ENCODE measurements at regions not wholly inside any gene's neighbourhood (a gene's known extent, or its start where the extent isn't known, plus 50 kb on each side); places are given as distances from the start of the nearest gene placed in this dataset.

DNA sequence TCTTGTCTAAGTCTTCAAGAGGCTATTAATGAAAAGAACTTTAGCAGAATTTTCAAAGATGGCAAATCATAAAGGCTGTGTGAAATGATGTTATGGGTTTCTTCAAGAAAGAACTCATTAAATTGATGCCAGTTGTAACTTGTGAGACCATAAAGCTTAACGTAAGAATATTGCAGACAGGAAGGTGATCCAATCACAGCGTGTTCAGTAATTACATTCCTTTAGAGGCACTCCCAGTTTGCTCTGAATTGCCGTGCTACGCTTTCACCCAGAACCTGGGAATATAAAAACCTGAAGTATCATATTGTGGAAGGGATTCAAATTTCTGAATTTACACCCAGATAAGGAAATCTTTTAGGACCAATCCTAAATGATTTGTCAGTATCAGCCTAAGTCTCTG is 64.1 kb upstream of the ITGB1 start:
- no peak for TF ChIP-seq SIN3A (IDR thresholded peaks at IDR 0.05; ENCODE audit: borderline replicate concordance, insufficient read depth, low read length)
- TF ChIP-seq, protein P1, sequence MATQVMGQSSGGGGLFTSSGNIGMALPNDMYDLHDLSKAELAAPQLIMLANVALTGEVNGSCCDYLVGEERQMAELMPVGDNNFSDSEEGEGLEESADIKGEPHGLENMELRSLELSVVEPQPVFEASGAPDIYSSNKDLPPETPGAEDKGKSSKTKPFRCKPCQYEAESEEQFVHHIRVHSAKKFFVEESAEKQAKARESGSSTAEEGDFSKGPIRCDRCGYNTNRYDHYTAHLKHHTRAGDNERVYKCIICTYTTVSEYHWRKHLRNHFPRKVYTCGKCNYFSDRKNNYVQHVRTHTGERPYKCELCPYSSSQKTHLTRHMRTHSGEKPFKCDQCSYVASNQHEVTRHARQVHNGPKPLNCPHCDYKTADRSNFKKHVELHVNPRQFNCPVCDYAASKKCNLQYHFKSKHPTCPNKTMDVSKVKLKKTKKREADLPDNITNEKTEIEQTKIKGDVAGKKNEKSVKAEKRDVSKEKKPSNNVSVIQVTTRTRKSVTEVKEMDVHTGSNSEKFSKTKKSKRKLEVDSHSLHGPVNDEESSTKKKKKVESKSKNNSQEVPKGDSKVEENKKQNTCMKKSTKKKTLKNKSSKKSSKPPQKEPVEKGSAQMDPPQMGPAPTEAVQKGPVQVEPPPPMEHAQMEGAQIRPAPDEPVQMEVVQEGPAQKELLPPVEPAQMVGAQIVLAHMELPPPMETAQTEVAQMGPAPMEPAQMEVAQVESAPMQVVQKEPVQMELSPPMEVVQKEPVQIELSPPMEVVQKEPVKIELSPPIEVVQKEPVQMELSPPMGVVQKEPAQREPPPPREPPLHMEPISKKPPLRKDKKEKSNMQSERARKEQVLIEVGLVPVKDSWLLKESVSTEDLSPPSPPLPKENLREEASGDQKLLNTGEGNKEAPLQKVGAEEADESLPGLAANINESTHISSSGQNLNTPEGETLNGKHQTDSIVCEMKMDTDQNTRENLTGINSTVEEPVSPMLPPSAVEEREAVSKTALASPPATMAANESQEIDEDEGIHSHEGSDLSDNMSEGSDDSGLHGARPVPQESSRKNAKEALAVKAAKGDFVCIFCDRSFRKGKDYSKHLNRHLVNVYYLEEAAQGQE (IDR thresholded peaks at IDR 0.05; ENCODE audit: insufficient read depth in 1 of 2, low read depth in 2 of 2, low read length in 2 of 2), result no peak
